Panc1 (cell line): ENCODE measurements at regions not wholly inside any gene's neighbourhood (a gene's known extent, or its start where the extent isn't known, plus 50 kb on each side); places are given as distances from the start of the nearest gene placed in this dataset.

Experiments
- ATAC-seq: fragments of 200-7000 bp; cut with Tn5 transposase; 2 replicates; pipeline ENCODE4 v1.9.1; 2020; ENCODE audit warnings: mild to moderate bottlenecking, moderate library complexity
- BruUV-seq: library from RNA; stranded (reverse); fragments of 400-500 nt; replicated peaks from 2 replicates; lab custom pipeline; 2021; lab: Mats Ljungman, UMichigan
- CTCF ChIA-PET: fragments of 300-600 bp; sonication (Branson Sonifier 250); formaldehyde crosslinking; loops from one replicate; lab custom pipeline; 2022; ENCODE audit warnings: antibody characterized with exemption; lab: Charles Lee
- POLR2A ChIA-PET: fragments of 300-600 bp; sonication (Branson Sonifier 250); formaldehyde crosslinking; loops from one replicate; lab custom pipeline; 2022; ENCODE audit warnings: antibody characterized with exemption; lab: Charles Lee
- DNase-seq: peaks from one replicate; pipeline ENCODE4 v3.0.0-alpha.2; 2010; ENCODE audit warnings: low read depth, low spot score
- H3K27ac ChIP-seq: 2 replicates; pipeline ENCODE4 v1.5.1; 2011; ENCODE audit warnings: mild to moderate bottlenecking, low read length, inconsistent platforms
- H3K27me3 ChIP-seq: fragments of 200-500 bp; sonication (Bioruptor generic); 2 replicates; pipeline ENCODE4 v1.6.0; 2014; ENCODE audit warnings: low read length, inconsistent platforms; ENCODE audit not compliant: control insufficient read depth, insufficient read depth
- H3K36me3 ChIP-seq: fragments of 200-500 bp; sonication (Bioruptor generic); 2 replicates; pipeline ENCODE4 v1.5.1; 2014; ENCODE audit warnings: inconsistent platforms, mild to moderate bottlenecking, low read length, moderate library complexity; ENCODE audit not compliant: control insufficient read depth, insufficient read depth
- H3K4me1 ChIP-seq: 2 replicates; pipeline ENCODE4 v1.5.1; 2011; ENCODE audit warnings: inconsistent platforms, mild to moderate bottlenecking, low read length, moderate library complexity; ENCODE audit not compliant: control insufficient read depth, insufficient read depth
- H3K4me3 ChIP-seq, 2 experiments: 2 replicates each; pipeline ENCODE4 v1.5.1; 2011 to 2012; ENCODE audit warnings: low read depth in 2 of 2, low read length in 2 of 2, mild to moderate bottlenecking in 2 of 2, inconsistent platforms in 1 of 2, moderate library complexity in 1 of 2
- H3K9me3 ChIP-seq: fragments of 200-500 bp; sonication (Bioruptor generic); 2 replicates; pipeline ENCODE4 v1.5.1; 2014; ENCODE audit warnings: low read depth, mild to moderate bottlenecking, inconsistent platforms, low read length, moderate library complexity; ENCODE audit not compliant: control insufficient read depth, insufficient read depth
- CTCF ChIP-seq: fragments of 450-650 bp; IDR thresholded peaks from 2 replicates; pipeline ENCODE4 v1.5.1; 2017; ENCODE audit warnings: mild to moderate bottlenecking
- POLR2AphosphoS5 ChIP-seq: IDR thresholded peaks from 2 replicates; pipeline ENCODE4 v1.6.1; 2012; ENCODE audit warnings: mild to moderate bottlenecking, low read depth, low read length, moderate library complexity
- REST ChIP-seq, 2 experiments: IDR thresholded peaks; 2 replicates each; pipeline ENCODE4 v1.6.1; 2011 to 2012; ENCODE audit warnings: low read depth in 2 of 2, control low read depth in 1 of 2, low read length in 1 of 2, mild to moderate bottlenecking in 1 of 2, moderate library complexity in 1 of 2; ENCODE audit not compliant: insufficient read depth in 1 of 2
- SIN3A ChIP-seq: IDR thresholded peaks from 2 replicates; pipeline ENCODE4 v1.6.1; 2012; ENCODE audit warnings: low read depth, mild to moderate bottlenecking, low read length, moderate library complexity, borderline replicate concordance; ENCODE audit not compliant: insufficient read depth
- TCF7L2 ChIP-seq: IDR thresholded peaks from 2 replicates; pipeline ENCODE4 v1.6.1; 2011; ENCODE audit warnings: mild to moderate bottlenecking, low read depth, low read length, inconsistent platforms
- in situ Hi-C: cut with HindIII; loops from 2 replicates; pipeline ENCODE4 v1.10.0; 2016; ENCODE audit warnings: low sequenced_read_pairs, low pct_unique_long_range_greater_than_20kb
- intact Hi-C: fragments of 100-400 bp; cut with micrococcal nuclease; formaldehyde crosslinking; loops from one replicate; pipeline ENCODE4 v1.10.0; 2022; ENCODE audit not compliant: unreplicated experiment

GRCh38 chr19:28456252-28456651 is 756.7 kb downstream of the UQCRFS1 start:
- Histone ChIP-seq H3K4me3 (no peak overlapping the region), H3K27me3 (peaks cover 4% of the 10 kb centered on the region; the same call in 1 of the 2 replicates), H3K27ac (no peak overlapping the region), H3K36me3 (no peaks in the 10 kb centered on the region), H3K4me1 (no peaks in the 10 kb centered on the region), H3K9me3 (no peaks in the 10 kb centered on the region)
- in situ Hi-C loops (no loop called here), intact Hi-C loops (no loop called here)
- ATAC-seq, result no peak
- CTCF ChIA-PET, result no interaction called here
- no peak for TF ChIP-seq CTCF
- TF ChIP-seq REST (IDR thresholded peaks at IDR 0.05; ENCODE audit: insufficient read depth in 1 of 2, low read depth in 2 of 2, low read length in 1 of 2), result no peak
- TF ChIP-seq POLR2AphosphoS5, result no peak
- no peak for TF ChIP-seq TCF7L2
- no peak for TF ChIP-seq SIN3A
- POLR2A ChIA-PET, result no interaction called here
- no TSS peak for BruUV-seq
- DNase-seq, result no peak

- CTCF ChIA-PET, result no interaction called here
- no peaks in the 10 kb centered on the region for H3K9me3 ChIP-seq
- no peak for ATAC-seq
- H3K4me3 ChIP-seq, result no peak overlapping the region
- TF ChIP-seq POLR2AphosphoS5, result no peak
- TF ChIP-seq SIN3A, result no peak
- TF ChIP-seq REST (IDR thresholded peaks at IDR 0.05; ENCODE audit: insufficient read depth in 1 of 2, low read depth in 2 of 2, low read length in 1 of 2), result no peak
- no peak for TF ChIP-seq CTCF
- TF ChIP-seq TCF7L2, result no peak
- H3K27me3 ChIP-seq, result no peaks in the 10 kb centered on the region
- no TSS peak for BruUV-seq
- H3K36me3 ChIP-seq, result no peaks in the 10 kb centered on the region
- in situ Hi-C loops (no loop called here), intact Hi-C loops (no loop called here)
- POLR2A ChIA-PET, result no interaction called here
- DNase-seq, result no peak
- H3K4me1 ChIP-seq, result no peaks in the 10 kb centered on the region
- no peak overlapping the region for H3K27ac ChIP-seq
Observed at GRCh38 chr19:28454083-28454482, 758.9 kb downstream of the UQCRFS1 start.
